Right lobe of liver (tissue), 6 donors: ENCODE measurements at regions not wholly inside any gene's neighbourhood (a gene's known extent, or its start where the extent isn't known, plus 50 kb on each side); places are given as distances from the start of the nearest gene placed in this dataset.

Experiments
- ATAC-seq, 4 donors: fragments of 200-7000 bp; cut with Tn5 transposase; one replicate each; pipeline ENCODE4 v1.9.1; 2020; ENCODE audit warnings: mild to moderate bottlenecking in 4 of 4, moderate library complexity in 4 of 4
- DNase-seq, 3 donors: peaks; one replicate each; pipeline ENCODE4 v3.0.0-alpha.2; 2020
- H3K27ac ChIP-seq, 3 donors: fragments of 200-600 bp; one replicate each; pipeline ENCODE4 v1.8.0; 2022
- H3K27me3 ChIP-seq, 2 donors: fragments of 200-600 bp; one replicate each; pipeline ENCODE4 v1.8.0; 2022
- H3K36me3 ChIP-seq, 4 donors: fragments of 200-600 bp; sonication (generic) in 1 of 4; one replicate each; pipeline versions ENCODE4 v1.5.1 to v1.8.0; 2017 to 2022; ENCODE audit warnings: control low read depth in 1 of 4
- H3K4me1 ChIP-seq, 4 donors: fragments of 200-600 bp; sonication (generic) in 1 of 4; one replicate each; pipeline versions ENCODE4 v1.5.1 to v1.8.0; 2017 to 2022; ENCODE audit warnings: control low read depth in 1 of 4
- H3K4me3 ChIP-seq, 3 donors: fragments of 200-600 bp; one replicate each; pipeline ENCODE4 v1.8.0; 2022
- H3K9me3 ChIP-seq, 4 donors: fragments of 200-600 bp; sonication (generic) in 1 of 4; one replicate each; pipeline versions ENCODE4 v1.5.1 to v1.8.0; 2017 to 2022; ENCODE audit warnings: control low read depth in 1 of 4
- POLR2A ChIP-seq: fragments of 450-650 bp; IDR thresholded peaks from one replicate; pipeline ENCODE4 v1.6.1; 2017; ENCODE audit warnings: antibody characterized with exemption, mild to moderate bottlenecking
- WGBS: methylation state at CpG from one replicate; pipeline ENCODE4 v1.1.6; 2018; ENCODE audit warnings: low coverage, low lambda C conversion rate; ENCODE audit not compliant: insufficient coverage; ENCODE audit errors: missing lambda C conversion rate; 5-methylcytosine and 5-hydroxymethylcytosine counted together
- intact Hi-C, 2 donors: fragments of 100-400 bp; cut with DNase I; formaldehyde crosslinking; loops; one replicate each; pipeline versions ENCODE4 v1.11.2 to v1.14.1; 2022
- TF ChIP-seq, protein P1 (sequence below), 4 donors: fragments of 200-600 bp in 3 of 4; fragments of 450-650 bp in 1 of 4; IDR thresholded peaks; one replicate each; pipeline versions ENCODE4 v1.5.1 to v1.8.0; 2016 to 2022; ENCODE audit warnings: antibody characterized with exemption in 4 of 4, mild to moderate bottlenecking in 2 of 4
- donor health status: DM: no; HTN: yes; CAD: no.
- donor health status: DM: no; HTN: no; CAD: no.
- donor health status: DM: no; HTN: no; CAD: no.
- donor health status: DM: no; HTN: yes; CAD: no.
- donor health status: DM: no; HTN: yes; CAD: no.

DNA sequence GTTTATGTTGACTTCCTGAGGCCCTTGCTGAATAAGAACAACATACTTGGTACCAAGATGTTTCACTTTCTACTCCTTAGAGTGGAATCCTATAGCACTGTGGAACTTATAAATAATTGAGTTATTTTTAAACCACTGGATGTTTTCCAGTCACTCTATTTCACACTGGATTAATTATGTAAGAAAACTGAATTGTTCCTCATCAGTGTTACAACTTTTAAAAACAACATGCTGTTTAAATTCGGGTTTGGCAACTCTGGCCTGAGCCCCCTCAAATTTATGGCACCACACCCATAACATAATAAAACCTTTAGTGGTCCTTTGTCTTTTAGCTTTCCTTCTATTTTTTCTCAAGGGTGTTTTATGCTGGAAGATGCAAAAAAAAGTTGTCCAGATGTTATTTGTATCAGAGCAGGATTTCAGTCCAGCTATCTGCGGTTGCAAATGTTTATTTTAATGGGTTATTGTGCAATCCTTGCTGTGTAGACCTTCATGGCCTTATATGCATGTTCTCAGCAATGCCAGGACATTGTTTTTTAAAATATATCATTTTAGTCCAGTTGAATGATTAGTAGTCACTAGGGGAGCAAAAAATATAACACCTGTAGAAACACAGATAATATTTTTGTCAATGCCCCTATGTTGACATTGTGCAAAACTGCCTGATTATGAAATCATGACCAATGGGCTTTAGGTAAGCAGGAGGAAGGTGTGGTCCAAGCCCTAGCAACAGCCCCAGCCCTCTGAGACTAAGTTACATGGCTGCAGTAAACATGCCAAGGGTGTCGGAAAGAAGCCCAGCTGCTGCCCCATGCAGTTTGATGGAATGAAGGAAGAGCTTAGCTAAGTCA, 638.0 kb upstream of the ZEB2 start:
- Histone ChIP-seq H3K27me3 (no peaks in the 10 kb centered on the region), H3K4me1 (no peaks in the 10 kb centered on the region), H3K27ac (no peak overlapping the region), H3K9me3 (no peaks in the 10 kb centered on the region), H3K4me3 (no peak overlapping the region), H3K36me3 (no peaks in the 10 kb centered on the region)
- DNase-seq (peak in 2 of 3 donors; percentile 20 to 47), ATAC-seq (peak; percentile 78 to 91 (median 86))
- WGBS, result 29% methylated on average over 3 of the region's 3 CpGs
- intact Hi-C loops, result no loop called here
- no peak for TF ChIP-seq POLR2A
- TF ChIP-seq, protein P1, sequence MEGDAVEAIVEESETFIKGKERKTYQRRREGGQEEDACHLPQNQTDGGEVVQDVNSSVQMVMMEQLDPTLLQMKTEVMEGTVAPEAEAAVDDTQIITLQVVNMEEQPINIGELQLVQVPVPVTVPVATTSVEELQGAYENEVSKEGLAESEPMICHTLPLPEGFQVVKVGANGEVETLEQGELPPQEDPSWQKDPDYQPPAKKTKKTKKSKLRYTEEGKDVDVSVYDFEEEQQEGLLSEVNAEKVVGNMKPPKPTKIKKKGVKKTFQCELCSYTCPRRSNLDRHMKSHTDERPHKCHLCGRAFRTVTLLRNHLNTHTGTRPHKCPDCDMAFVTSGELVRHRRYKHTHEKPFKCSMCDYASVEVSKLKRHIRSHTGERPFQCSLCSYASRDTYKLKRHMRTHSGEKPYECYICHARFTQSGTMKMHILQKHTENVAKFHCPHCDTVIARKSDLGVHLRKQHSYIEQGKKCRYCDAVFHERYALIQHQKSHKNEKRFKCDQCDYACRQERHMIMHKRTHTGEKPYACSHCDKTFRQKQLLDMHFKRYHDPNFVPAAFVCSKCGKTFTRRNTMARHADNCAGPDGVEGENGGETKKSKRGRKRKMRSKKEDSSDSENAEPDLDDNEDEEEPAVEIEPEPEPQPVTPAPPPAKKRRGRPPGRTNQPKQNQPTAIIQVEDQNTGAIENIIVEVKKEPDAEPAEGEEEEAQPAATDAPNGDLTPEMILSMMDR (IDR thresholded peaks at IDR 0.05), result no peak

DNA sequence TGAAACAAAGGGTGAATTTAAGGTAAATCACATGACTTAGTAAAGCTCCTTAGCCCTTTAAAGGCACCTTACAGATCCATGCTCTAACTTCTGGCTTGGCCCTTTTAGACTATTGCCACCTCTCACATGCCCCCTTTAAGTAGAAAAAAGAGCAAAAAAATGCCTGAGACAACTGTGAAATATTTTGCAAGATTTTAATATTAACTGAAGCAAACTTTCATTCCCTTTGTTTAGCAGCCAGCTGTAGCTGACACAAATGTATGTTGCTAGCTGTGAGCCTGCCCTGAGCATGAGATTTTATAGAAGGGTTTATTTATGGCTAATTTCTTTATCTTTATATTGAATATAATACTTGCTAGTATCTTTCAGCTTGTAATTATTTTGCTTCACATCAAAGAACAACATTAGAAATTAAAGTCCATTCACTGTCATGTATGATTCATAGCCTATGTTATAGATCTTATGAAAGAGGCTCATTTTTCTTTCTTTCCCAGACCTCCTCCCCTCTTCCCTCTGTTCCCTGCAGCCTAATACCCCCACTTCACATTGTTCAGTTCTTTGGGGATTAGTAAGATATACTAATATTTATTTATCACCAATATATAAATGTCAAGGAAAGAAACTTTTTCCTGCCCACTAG, 637.2 kb upstream of the ZEB2 start:
- Histone ChIP-seq H3K9me3 (no peaks in the 10 kb centered on the region), H3K4me3 (no peak overlapping the region), H3K27ac (no peak overlapping the region), H3K27me3 (no peaks in the 10 kb centered on the region), H3K36me3 (no peaks in the 10 kb centered on the region), H3K4me1 (no peaks in the 10 kb centered on the region)
- intact Hi-C loops, result no loop called here
- no peak for TF ChIP-seq POLR2A
- TF ChIP-seq, protein P1 (IDR thresholded peaks at IDR 0.05), result no peak
- no peak for DNase-seq
- ATAC-seq, result no peak

DNA sequence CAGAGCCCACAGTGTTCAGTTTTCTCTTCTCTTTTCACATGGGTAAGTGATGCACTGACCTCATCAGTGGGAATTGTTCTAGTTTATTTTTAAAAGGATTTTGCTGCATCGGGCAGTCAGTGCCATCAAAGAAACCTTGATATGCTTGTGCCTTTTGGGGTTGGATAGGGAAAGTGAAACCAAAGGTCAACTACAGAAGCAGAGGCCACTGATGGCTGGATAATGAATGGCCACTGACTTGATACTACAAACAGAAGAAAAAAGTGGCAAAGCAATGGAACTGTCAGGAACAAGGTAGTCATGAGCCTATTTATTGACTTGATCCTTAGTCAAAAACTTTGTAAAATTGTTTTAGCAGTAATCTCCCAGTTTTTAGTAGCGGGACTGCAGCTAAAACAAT, 636.3 kb upstream of the ZEB2 start:
- no peak for DNase-seq
- no peak overlapping the region for H3K27ac ChIP-seq

GRCh38 chr2:145155196-145155595, 635.3 kb upstream of the ZEB2 start:
- intact Hi-C loops, result no loop called here
- Histone ChIP-seq H3K4me3 (no peak overlapping the region), H3K4me1 (no peaks in the 10 kb centered on the region), H3K27ac (no peak overlapping the region), H3K9me3 (no peaks in the 10 kb centered on the region), H3K27me3 (no peaks in the 10 kb centered on the region), H3K36me3 (no peaks in the 10 kb centered on the region)
- ATAC-seq, result no peak
- WGBS, result 55% methylated on average over 2 of the region's 2 CpGs
- TF ChIP-seq, protein P1 (IDR thresholded peaks at IDR 0.05), result no peak
- no peak for TF ChIP-seq POLR2A
- DNase-seq, result no peak

More for the DNA sequence above, 636.3 kb upstream of the ZEB2 start:
- TF ChIP-seq, protein P1 (IDR thresholded peaks at IDR 0.05), result no peak
- no peak for TF ChIP-seq POLR2A
- no peaks in the 10 kb centered on the region for H3K36me3 ChIP-seq
- peak in 2 of 4 donors; percentile 35 to 37 for ATAC-seq
- no peaks in the 10 kb centered on the region for H3K27me3 ChIP-seq
- no peaks in the 10 kb centered on the region for H3K4me1 ChIP-seq
- WGBS, result 66% methylated on average over 2 of the region's 2 CpGs
- no peaks in the 10 kb centered on the region for H3K9me3 ChIP-seq
- intact Hi-C loops, result no loop called here
- H3K4me3 ChIP-seq, result no peak overlapping the region
